ENCODE measurements at regions not wholly inside any gene's neighbourhood (a gene's known extent, or its start where the extent isn't known, plus 50 kb on each side); places are given as distances from the start of the nearest gene placed in this dataset.
A peak's percentile ranks its signal among the peaks of the same experiment; 100 is the strongest.

DNA sequence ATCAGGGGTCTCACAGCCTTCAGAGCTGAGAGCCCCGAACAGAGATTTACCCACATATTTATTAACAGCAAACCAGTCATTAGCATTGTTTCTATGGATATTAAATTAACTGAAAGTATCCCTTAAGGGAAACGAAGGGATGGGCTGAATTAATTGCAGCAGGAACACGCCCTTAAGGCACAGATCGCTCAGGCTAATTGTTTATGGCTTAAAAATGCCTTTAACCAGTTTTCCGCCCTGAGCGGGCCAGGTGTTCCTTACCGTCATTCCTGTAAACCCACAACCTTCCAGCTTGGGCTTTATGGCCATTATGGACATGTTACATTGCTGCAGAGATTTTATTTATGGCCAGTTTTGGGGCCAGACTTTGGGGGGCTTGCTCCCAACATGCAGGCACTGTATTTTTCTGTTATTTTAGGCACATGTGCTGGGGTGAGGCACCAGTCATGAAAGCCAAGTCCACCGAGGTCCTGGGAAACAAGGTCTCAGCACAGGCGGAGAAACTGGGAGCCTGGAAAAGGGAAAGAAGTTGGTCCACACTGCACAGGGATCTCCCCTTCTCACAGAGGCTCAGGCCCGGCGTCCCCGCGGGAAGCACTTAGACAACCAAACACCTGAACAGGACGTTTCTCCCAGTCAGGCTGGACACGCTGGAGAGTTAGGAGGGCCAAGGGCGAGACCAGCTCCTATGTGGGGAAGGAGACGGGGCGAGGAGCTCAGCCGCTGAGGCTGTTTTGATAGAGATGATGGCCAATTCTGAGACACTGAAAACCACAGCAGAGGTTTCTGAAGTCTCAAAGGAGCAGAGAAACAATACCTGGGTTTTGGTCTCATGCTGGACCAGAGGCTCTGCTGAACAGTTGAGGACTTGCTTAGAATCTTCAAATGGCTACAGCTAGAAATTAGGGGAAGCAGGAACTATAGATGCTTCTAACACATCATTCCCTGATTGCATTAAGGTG, 86.7 kb downstream of the TMEM18 start:
- H3K27ac ChIP-seq = peak overlapping the region; percentile 69 to 86
- peaks cover 0 to 7% of the 10 kb centered on the region in 2 donors for H3K4me1 ChIP-seq
- DNase-seq (ENCODE audit: low spot score in 2 of 2) = no peak
- TF ChIP-seq POLR2AphosphoS5 (IDR thresholded peaks at IDR 0.05) = no peak
- TF ChIP-seq CTCF (IDR thresholded peaks at IDR 0.05) = no peak
- TF ChIP-seq POLR2A (IDR thresholded peaks at IDR 0.05) = no peak
- no peaks in the 10 kb centered on the region for H3K9me3 ChIP-seq
- peak overlapping the region in 1 of 3 donors; percentile 4 for H3K4me3 ChIP-seq
- intact Hi-C loops (cut with DNase I; ENCODE audit: low total_unique reads) = no loop called here
- no peaks in the 10 kb centered on the region for H3K36me3 ChIP-seq
- H3K27me3 ChIP-seq = no peaks in the 10 kb centered on the region

DNA sequence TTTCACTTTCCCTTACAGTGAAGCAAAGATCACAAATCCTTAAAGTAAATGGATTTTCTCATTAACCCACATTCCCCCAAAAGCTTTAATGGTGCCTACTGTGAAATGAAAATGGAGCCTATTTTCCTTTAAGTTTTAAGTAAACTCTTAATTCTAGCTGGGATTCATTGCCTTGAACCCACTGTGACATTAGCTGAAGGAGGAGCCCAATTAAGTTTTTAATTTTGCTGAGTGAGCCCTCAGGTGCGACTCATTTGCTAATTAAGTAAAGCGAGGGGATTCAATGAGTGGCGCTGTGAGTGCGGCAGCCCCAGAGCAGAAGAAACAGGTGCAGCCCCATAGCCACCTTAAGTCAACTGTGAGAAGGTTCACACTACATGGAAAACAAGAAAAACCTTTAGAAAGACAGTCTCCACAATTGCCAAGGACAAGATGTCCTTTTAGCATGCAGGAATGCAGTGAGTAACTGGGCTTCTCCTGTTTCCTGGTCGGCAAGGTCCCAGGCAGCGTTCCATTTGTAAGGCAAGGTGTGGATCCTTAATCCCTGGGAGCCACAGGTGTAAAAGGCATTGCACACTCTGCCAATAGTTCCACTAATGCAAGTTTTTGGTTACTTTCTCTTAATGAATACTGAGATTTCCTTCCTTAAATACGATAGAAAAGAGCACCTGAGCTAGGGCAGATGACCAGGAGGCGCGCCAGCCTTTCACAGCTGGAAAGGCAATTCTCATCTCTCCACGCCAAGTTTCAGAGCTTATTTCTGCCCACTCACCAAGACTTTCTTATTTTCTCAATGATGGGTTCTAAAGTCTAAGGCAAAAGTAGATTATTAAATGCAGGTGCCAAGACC, 87.7 kb downstream of the TMEM18 start:
- Histone ChIP-seq H3K27ac (peak overlapping the region; percentile 71 to 86), H3K9me3 (no peaks in the 10 kb centered on the region), H3K4me1 (peaks cover 0 to 7% of the 10 kb centered on the region in 2 donors), H3K4me3 (peak overlapping the region in 1 of 3 donors; percentile 4), H3K36me3 (no peaks in the 10 kb centered on the region), H3K27me3 (no peaks in the 10 kb centered on the region)
- TF ChIP-seq POLR2AphosphoS5 (IDR thresholded peaks at IDR 0.05) (peak in 1 of 3 donors; percentile 64), CTCF (IDR thresholded peaks at IDR 0.05) (no peak), POLR2A (IDR thresholded peaks at IDR 0.05) (no peak)
- peak in 1 of 2 donors; percentile 79 for DNase-seq (ENCODE audit: low spot score in 2 of 2)
- intact Hi-C loops (cut with DNase I; ENCODE audit: low total_unique reads) = no loop called here

DNA sequence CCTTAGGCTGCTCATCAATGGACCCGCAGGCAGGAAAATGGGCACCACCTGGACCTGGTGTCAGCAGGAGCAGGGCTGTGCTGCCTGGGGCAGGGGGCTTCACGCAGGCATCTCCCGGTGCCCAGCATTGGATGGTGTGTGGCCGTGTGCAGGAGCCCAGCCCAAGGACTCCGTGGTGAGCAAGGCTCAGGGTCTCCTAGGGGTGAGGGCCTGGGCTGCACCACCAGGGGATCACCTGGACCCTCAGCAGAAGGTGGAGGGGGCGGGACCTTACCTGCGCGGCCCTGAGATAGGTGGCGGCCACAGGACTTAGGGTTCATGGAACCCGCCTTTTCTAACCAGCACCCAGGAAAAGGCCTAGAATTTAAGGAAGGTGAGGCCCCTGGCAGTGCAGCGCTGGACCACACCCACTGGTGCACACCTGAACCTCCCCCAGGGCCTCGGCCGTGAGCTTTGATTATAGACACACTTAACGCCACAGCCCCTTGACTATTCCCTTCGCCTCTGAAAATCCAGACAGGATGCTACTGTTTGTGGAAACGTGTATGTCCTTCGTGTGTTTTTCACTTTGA, 89.0 kb downstream of the TMEM18 start:
- intact Hi-C loops (cut with DNase I; ENCODE audit: low total_unique reads) = no loop called here
- Histone ChIP-seq H3K27ac (peak overlapping the region; percentile 80 to 90), H3K36me3 (no peaks in the 10 kb centered on the region), H3K9me3 (no peaks in the 10 kb centered on the region), H3K4me1 (peaks cover 0 to 7% of the 10 kb centered on the region in 2 donors), H3K4me3 (no peak overlapping the region), H3K27me3 (no peaks in the 10 kb centered on the region)
- no peak for DNase-seq (ENCODE audit: low spot score in 2 of 2)
- TF ChIP-seq POLR2AphosphoS5 (IDR thresholded peaks at IDR 0.05) (no peak), CTCF (IDR thresholded peaks at IDR 0.05) (no peak), POLR2A (IDR thresholded peaks at IDR 0.05) (no peak)

- Histone ChIP-seq H3K27me3 (no peaks in the 10 kb centered on the region), H3K9me3 (no peaks in the 10 kb centered on the region), H3K27ac (peak overlapping the region; percentile 80 to 90), H3K4me3 (peak overlapping the region in 1 of 3 donors; percentile 5), H3K36me3 (no peaks in the 10 kb centered on the region), H3K4me1 (peaks cover 0 to 7% of the 10 kb centered on the region in 2 donors)
- intact Hi-C loops (cut with DNase I; ENCODE audit: low total_unique reads) = no loop called here
- TF ChIP-seq CTCF (IDR thresholded peaks at IDR 0.05) (no peak), POLR2A (IDR thresholded peaks at IDR 0.05) (no peak), POLR2AphosphoS5 (IDR thresholded peaks at IDR 0.05) (no peak)
- peak in 1 of 2 donors; percentile 21 for DNase-seq (ENCODE audit: low spot score in 2 of 2)
Measured at GRCh38 chr2:587087-587960, 89.9 kb downstream of the TMEM18 start.
